HG03066 (cell line): ENCODE measurements at regions not wholly inside any gene's neighbourhood (a gene's known extent, or its start where the extent isn't known, plus 50 kb on each side); places are given as distances from the start of the nearest gene placed in this dataset.

Source experiments
- ATAC-seq: cut with Tn5 transposase; IDR thresholded peaks from one replicate; pipeline ENCODE4 v1.9.1; 2021; ENCODE audit warnings: low read depth; ENCODE audit not compliant: unreplicated experiment

- ATAC-seq: no peak
Measured at GRCh38 chr2:103264058-103264768, 502.4 kb downstream of the TMEM182 start.

- no peak for ATAC-seq
Measured at GRCh38 chr2:103265521-103265920, 503.7 kb downstream of the TMEM182 start.

- ATAC-seq: no peak
Measured at GRCh38 chr2:103268841-103269498, 507.1 kb downstream of the TMEM182 start.

- ATAC-seq: no peak
Measured at GRCh38 chr2:103276869-103277268, 515.0 kb downstream of the TMEM182 start.

- ATAC-seq: no peak
Measured at GRCh38 chr2:103284750-103285149, 522.9 kb downstream of the TMEM182 start.

- ATAC-seq: no peak
Measured at GRCh38 chr2:103285354-103285753, 523.5 kb downstream of the TMEM182 start.

GRCh38 chr2:103287746-103288145 lies 525.9 kb downstream of the TMEM182 start:
- ATAC-seq: no peak

GRCh38 chr2:103288696-103289095 lies 526.9 kb downstream of the TMEM182 start:
- no peak for ATAC-seq

GRCh38 chr2:103289105-103289725 lies 527.4 kb downstream of the TMEM182 start:
- ATAC-seq: no peak

GRCh38 chr2:103292573-103292972 lies 530.7 kb downstream of the TMEM182 start:
- no peak for ATAC-seq

- ATAC-seq: no peak
Measured at GRCh38 chr2:103293067-103293741, 531.4 kb downstream of the TMEM182 start.

GRCh38 chr2:103293742-103294077 lies 531.9 kb downstream of the TMEM182 start:
- no peak for ATAC-seq

GRCh38 chr2:103294420-103294819 lies 532.6 kb downstream of the TMEM182 start:
- ATAC-seq: no peak

GRCh38 chr2:103295591-103295990 lies 533.8 kb downstream of the TMEM182 start:
- no peak for ATAC-seq

- no peak for ATAC-seq
Measured at GRCh38 chr2:103324671-103325070, 562.8 kb downstream of the TMEM182 start.

GRCh38 chr2:103327386-103327785 lies 565.6 kb downstream of the TMEM182 start:
- no peak for ATAC-seq

- no peak for ATAC-seq
Measured at GRCh38 chr2:103327966-103328365, 566.1 kb downstream of the TMEM182 start.

GRCh38 chr2:103335403-103335802 lies 573.6 kb downstream of the TMEM182 start:
- ATAC-seq: no peak

GRCh38 chr2:103338819-103339218 lies 577.0 kb downstream of the TMEM182 start:
- no peak for ATAC-seq

- no peak for ATAC-seq
Measured at GRCh38 chr2:103346780-103347179, 584.9 kb downstream of the TMEM182 start.

GRCh38 chr2:103353774-103354173 lies 591.9 kb downstream of the TMEM182 start:
- ATAC-seq: no peak
